ENCODE measurements at regions not wholly inside any gene's neighbourhood (a gene's known extent, or its start where the extent isn't known, plus 50 kb on each side); places are given as distances from the start of the nearest gene placed in this dataset.

DNA sequence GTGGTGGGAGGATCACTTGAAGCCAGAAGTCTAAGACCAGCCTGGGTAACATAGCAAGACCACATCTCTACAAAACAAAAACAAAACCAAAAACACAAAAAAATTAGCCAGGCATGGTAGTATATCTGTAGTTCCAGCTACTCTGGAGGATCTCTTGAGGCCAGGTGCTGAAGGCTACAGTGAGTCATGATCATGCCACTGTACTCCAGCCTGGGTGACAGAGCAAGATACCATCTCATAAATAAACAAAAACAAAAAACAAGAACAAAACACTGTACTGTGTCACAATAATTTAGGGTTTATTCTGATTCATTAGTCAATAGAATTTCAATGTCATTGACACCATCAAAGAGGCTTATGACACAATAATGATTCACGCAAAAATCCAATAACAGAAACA, 1121.7 kb upstream of the MAP3K7 start:
- TF ChIP-seq CTCF (conservative IDR thresholded peaks at IDR 0.05; ENCODE audit: low read depth, low read length) (no peak), EZH2 (IDR thresholded peaks at IDR 0.05; ENCODE audit: borderline replicate concordance, low read depth, low read length, poor library complexity, severe bottlenecking) (no peak)

Data from A673 (cell line).